Parathyroid adenoma (tissue), 2 donors: ENCODE measurements at regions not wholly inside any gene's neighbourhood (a gene's known extent, or its start where the extent isn't known, plus 50 kb on each side); places are given as distances from the start of the nearest gene placed in this dataset.
A peak's percentile ranks its signal among the peaks of the same experiment; 100 is the strongest.

Experiments
- H2AFZ ChIP-seq: fragments of 300-600 bp; sonication (generic); one replicate; pipeline ENCODE4 v1.7.0; 2017; ENCODE audit warnings: antibody characterized with exemption, mild to moderate bottlenecking
- H3K27ac ChIP-seq: fragments of 300-600 bp; sonication (generic); one replicate; pipeline ENCODE4 v1.7.0; 2017
- H3K27me3 ChIP-seq: fragments of 300-600 bp; sonication (generic); one replicate; pipeline ENCODE4 v1.7.0; 2017; ENCODE audit warnings: low read length; ENCODE audit not compliant: control insufficient read depth, insufficient read depth
- H3K36me3 ChIP-seq: fragments of 300-600 bp; sonication (generic); one replicate; pipeline ENCODE4 v1.7.0; 2017; ENCODE audit warnings: low read length; ENCODE audit not compliant: control insufficient read depth, insufficient read depth
- H3K4me1 ChIP-seq: fragments of 300-600 bp; sonication (generic); one replicate; pipeline ENCODE4 v1.7.0; 2017; ENCODE audit warnings: control low read depth
- H3K4me2 ChIP-seq: fragments of 300-600 bp; sonication (generic); one replicate; pipeline ENCODE4 v1.7.0; 2017; ENCODE audit warnings: low read length
- H3K4me3 ChIP-seq: fragments of 300-600 bp; sonication (generic); one replicate; pipeline ENCODE4 v1.7.0; 2017; ENCODE audit warnings: low read depth, low read length
- H3K79me2 ChIP-seq: fragments of 300-600 bp; sonication (generic); one replicate; pipeline ENCODE4 v1.7.0; 2017; ENCODE audit warnings: control low read depth
- H3K9ac ChIP-seq: fragments of 300-600 bp; sonication (generic); one replicate; pipeline ENCODE4 v1.7.0; 2017; ENCODE audit warnings: mild to moderate bottlenecking
- H3K9me3 ChIP-seq: fragments of 300-600 bp; sonication (generic); one replicate; pipeline ENCODE4 v1.7.0; 2017; ENCODE audit warnings: low read length; ENCODE audit not compliant: control insufficient read depth
- TF ChIP-seq, protein P1 (sequence below): fragments of 300-600 bp; sonication (generic); IDR thresholded peaks from one replicate; pipeline ENCODE4 v1.7.0; 2017; ENCODE audit warnings: antibody characterized with exemption, mild to moderate bottlenecking
- donor health status: primary hyperparathyroidism.

DNA sequence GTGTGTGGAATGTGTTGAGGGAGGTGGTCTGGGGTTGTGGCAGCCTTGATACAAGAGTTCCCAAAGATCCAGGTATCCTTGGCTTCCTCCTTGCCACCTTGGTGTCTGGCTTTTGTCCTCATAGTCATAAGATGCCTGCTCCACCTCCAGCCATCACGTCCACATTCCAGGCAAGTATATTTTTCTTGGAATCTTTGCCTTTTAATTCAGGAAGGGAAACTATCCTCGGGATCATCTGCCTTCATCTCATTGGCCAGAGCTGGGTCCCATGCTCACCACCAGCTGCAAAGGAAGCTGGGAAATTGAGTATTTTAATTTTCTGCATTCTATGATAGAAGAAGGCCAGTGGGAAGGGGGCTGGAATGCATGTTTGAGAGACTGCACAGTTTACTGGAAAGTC is 186.7 kb downstream of the C9orf50 start:
- Histone ChIP-seq H3K27ac (no peak overlapping the region), H3K9ac (no peak overlapping the region), H3K4me3 (no peak overlapping the region), H2AFZ (no peak overlapping the region), H3K79me2 (no peaks in the 10 kb centered on the region), H3K9me3 (no peaks in the 10 kb centered on the region), H3K27me3 (no peaks in the 10 kb centered on the region), H3K4me1 (peaks cover 11% of the 10 kb centered on the region), H3K4me2 (no peak overlapping the region), H3K36me3 (no peaks in the 10 kb centered on the region)
- TF ChIP-seq, protein P1, sequence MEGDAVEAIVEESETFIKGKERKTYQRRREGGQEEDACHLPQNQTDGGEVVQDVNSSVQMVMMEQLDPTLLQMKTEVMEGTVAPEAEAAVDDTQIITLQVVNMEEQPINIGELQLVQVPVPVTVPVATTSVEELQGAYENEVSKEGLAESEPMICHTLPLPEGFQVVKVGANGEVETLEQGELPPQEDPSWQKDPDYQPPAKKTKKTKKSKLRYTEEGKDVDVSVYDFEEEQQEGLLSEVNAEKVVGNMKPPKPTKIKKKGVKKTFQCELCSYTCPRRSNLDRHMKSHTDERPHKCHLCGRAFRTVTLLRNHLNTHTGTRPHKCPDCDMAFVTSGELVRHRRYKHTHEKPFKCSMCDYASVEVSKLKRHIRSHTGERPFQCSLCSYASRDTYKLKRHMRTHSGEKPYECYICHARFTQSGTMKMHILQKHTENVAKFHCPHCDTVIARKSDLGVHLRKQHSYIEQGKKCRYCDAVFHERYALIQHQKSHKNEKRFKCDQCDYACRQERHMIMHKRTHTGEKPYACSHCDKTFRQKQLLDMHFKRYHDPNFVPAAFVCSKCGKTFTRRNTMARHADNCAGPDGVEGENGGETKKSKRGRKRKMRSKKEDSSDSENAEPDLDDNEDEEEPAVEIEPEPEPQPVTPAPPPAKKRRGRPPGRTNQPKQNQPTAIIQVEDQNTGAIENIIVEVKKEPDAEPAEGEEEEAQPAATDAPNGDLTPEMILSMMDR: no peak

DNA sequence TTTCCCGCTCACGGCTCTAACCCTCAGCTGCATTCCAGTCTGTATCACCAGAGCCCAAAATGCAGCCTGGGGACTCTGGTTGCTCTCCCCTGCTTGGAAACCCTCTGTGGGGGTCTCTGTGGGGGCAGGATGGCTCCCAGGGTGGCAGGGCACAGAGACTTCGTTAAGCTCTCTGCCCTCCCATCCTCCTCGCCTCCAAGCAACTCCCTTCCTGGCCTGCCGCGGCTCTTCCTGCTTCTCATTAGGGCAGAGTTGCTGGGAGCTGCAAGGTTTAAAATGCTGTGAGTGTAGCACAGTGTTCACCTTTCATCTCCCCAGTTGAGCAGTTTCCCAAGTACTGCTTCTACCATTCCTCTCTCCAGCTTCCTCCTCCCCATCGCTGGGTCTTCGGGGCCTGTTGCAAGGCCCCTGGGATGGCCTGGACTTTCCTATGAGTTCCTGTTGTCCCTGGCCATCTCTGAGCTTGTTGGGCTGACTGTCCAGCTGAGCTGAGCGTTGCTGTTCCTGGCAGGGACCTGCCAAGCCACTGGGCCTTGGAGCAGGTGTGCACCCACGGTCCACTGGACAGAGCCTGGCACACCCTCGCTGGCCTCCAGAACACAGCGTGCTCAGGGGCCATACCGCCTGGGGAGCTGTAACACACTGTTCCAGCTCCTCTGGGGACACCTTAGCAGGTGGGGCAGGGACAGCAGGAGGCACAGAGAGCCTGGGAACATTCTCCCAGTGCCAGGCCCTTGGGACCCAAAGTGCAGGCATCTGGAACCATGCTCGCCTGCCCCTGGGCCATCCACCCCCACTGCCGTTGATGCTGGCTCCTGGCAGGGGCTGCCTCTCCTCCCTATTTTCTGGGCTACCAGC is 188.4 kb downstream of the C9orf50 start:
- Histone ChIP-seq H3K4me1 (peaks cover 7% of the 10 kb centered on the region), H3K4me3 (no peak overlapping the region), H3K4me2 (no peak overlapping the region), H3K9me3 (no peaks in the 10 kb centered on the region), H3K9ac (no peak overlapping the region), H3K27ac (peak overlapping the region; percentile 27), H3K79me2 (no peaks in the 10 kb centered on the region), H2AFZ (peak overlapping the region; percentile 56), H3K27me3 (no peaks in the 10 kb centered on the region), H3K36me3 (no peaks in the 10 kb centered on the region)
- TF ChIP-seq, protein P1: no peak

DNA sequence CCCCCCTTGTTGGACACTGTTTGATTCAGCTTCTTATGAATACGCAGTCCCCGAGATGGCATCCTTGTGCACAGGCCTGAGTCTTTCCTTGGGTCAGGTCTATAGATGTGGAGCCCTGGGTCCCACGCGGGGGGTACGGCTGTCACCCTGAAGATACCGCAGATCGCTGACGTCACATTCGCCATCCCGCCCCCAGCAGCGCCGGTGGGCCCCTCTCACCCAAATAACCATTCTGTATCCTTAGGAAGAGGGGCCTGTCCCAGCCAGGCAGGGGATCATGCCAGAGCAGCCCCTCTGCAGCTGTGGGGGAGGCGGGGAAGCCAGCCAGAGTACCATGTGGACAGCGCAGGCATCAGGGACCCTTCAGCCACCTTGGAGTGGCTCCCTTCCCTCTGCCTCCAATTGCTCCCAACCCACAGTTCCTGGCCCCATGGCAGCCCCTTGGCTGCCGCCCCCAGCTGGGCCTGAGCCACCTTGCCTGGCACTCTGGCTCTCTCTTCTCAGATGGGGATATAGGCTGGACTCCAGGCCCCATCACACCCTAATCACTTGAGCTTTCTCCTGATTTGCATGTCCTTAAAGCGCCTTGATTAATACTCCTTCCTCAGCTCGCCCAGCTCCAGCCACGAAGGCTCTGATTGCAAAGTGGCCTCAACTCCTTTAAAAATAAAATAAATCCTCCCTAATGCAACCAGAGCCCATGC is 189.8 kb downstream of the C9orf50 start:
- Histone ChIP-seq H3K9me3 (no peaks in the 10 kb centered on the region), H3K4me1 (peaks cover 4% of the 10 kb centered on the region), H3K9ac (no peak overlapping the region), H3K79me2 (no peaks in the 10 kb centered on the region), H3K27me3 (no peaks in the 10 kb centered on the region), H2AFZ (no peak overlapping the region), H3K27ac (no peak overlapping the region), H3K36me3 (no peaks in the 10 kb centered on the region), H3K4me2 (no peak overlapping the region), H3K4me3 (no peak overlapping the region)
- TF ChIP-seq, protein P1: no peak

DNA sequence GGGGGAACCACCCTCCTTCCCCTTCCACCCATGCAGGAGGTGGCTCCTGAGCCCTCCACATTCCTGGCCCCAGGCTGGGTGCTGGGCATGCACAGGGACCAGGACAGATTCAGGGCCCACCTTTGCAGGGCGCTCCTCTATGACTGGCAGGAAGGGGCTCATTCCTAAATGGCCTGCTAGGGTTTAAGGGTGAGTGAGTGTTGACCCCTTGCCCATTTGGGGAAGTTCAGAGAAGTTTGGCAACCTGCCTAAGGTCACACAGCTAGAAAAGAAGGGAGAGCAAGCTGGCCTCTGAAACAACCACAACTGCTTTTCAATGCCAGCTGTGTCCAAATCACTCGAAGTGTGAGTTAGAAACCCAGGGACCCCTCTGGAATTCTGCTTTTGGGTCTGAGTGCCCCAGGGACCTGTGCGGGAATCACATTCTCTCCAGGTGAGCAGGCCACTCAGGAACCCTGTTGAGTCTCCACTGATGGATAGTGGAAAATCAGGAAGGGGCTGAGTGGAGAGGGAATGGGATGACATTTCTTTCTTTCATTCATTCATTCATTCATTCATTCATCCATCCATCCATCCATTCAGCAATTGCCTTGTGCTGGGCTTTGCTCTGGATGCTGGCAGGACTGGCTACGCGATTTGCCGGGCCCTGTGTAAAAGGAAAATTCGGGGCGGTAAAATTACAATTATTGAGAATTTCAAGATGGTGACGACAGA is 191.9 kb downstream of the C9orf50 start:
- Histone ChIP-seq H3K9me3 (no peaks in the 10 kb centered on the region), H3K36me3 (no peaks in the 10 kb centered on the region), H3K4me1 (peaks cover 4% of the 10 kb centered on the region), H3K4me2 (no peak overlapping the region), H3K79me2 (no peaks in the 10 kb centered on the region), H3K9ac (no peak overlapping the region), H3K27ac (no peak overlapping the region), H3K27me3 (no peaks in the 10 kb centered on the region), H3K4me3 (no peak overlapping the region), H2AFZ (no peak overlapping the region)
- TF ChIP-seq, protein P1: no peak
